ENCODE measurements at regions not wholly inside any gene's neighbourhood (a gene's known extent, or its start where the extent isn't known, plus 50 kb on each side); places are given as distances from the start of the nearest gene placed in this dataset.

- ATAC-seq (no peak), DNase-seq (ENCODE audit: low spot score in 2 of 2) (no peak)
- no peak overlapping the region for H3K4me3 Mint-ChIP-seq
- no peaks in the 10 kb centered on the region for H3K36me3 Mint-ChIP-seq
- peaks cover 24% of the 10 kb centered on the region for H3K9me3 Mint-ChIP-seq
- H3K27ac Mint-ChIP-seq, result no peak overlapping the region
- no peaks in the 10 kb centered on the region for H3K4me1 Mint-ChIP-seq
These were observed 768.9 kb upstream of the KLHL29 start for GRCh38 chr2:22616031-22616430.

- no peaks in the 10 kb centered on the region for H3K36me3 Mint-ChIP-seq
- no peak for ATAC-seq
- no peak overlapping the region for H3K27ac Mint-ChIP-seq
- H3K9me3 Mint-ChIP-seq, result peaks cover 22% of the 10 kb centered on the region
- DNase-seq (ENCODE audit: low spot score in 2 of 2), result no peak
- H3K4me3 Mint-ChIP-seq, result no peak overlapping the region
- no peaks in the 10 kb centered on the region for H3K4me1 Mint-ChIP-seq
These were observed 761.4 kb upstream of the KLHL29 start for GRCh38 chr2:22623620-22624019.

GRCh38 chr2:22626621-22627020, 758.4 kb upstream of the KLHL29 start:
- no peak overlapping the region for H3K4me3 Mint-ChIP-seq
- H3K4me1 Mint-ChIP-seq, result no peaks in the 10 kb centered on the region
- no peak for DNase-seq (ENCODE audit: low spot score in 2 of 2)
- ATAC-seq, result no peak
- peaks cover 25% of the 10 kb centered on the region for H3K9me3 Mint-ChIP-seq
- H3K27ac Mint-ChIP-seq, result no peak overlapping the region
- no peaks in the 10 kb centered on the region for H3K36me3 Mint-ChIP-seq

- Mint-ChIP-seq H3K4me3 (no peak overlapping the region), H3K27ac (no peak overlapping the region), H3K36me3 (no peaks in the 10 kb centered on the region), H3K4me1 (no peaks in the 10 kb centered on the region), H3K9me3 (peaks cover 26% of the 10 kb centered on the region)
- DNase-seq (ENCODE audit: low spot score in 2 of 2) (no peak), ATAC-seq (no peak)
These were observed 756.8 kb upstream of the KLHL29 start for GRCh38 chr2:22628221-22628620.

- H3K9me3 Mint-ChIP-seq, result peaks cover 26% of the 10 kb centered on the region
- no peak for DNase-seq (ENCODE audit: low spot score in 2 of 2)
- H3K36me3 Mint-ChIP-seq, result no peaks in the 10 kb centered on the region
- no peak overlapping the region for H3K27ac Mint-ChIP-seq
- no peak overlapping the region for H3K4me3 Mint-ChIP-seq
- ATAC-seq, result no peak
- H3K4me1 Mint-ChIP-seq, result no peaks in the 10 kb centered on the region
These were observed 756.1 kb upstream of the KLHL29 start for GRCh38 chr2:22628906-22629305.

- H3K36me3 Mint-ChIP-seq, result no peaks in the 10 kb centered on the region
- H3K4me3 Mint-ChIP-seq, result no peak overlapping the region
- H3K4me1 Mint-ChIP-seq, result no peaks in the 10 kb centered on the region
These were observed 750.8 kb upstream of the KLHL29 start for GRCh38 chr2:22634167-22634566.

GRCh38 chr2:22656426-22656825, 728.6 kb upstream of the KLHL29 start:
- Mint-ChIP-seq H3K4me3 (no peak overlapping the region), H3K9me3 (peaks cover 18% of the 10 kb centered on the region), H3K27ac (no peak overlapping the region), H3K36me3 (no peaks in the 10 kb centered on the region), H3K4me1 (no peaks in the 10 kb centered on the region)
- ATAC-seq (no peak), DNase-seq (ENCODE audit: low spot score in 2 of 2) (no peak)

More at GRCh38 chr2:22634167-22634566, 750.8 kb upstream of the KLHL29 start:
- DNase-seq (ENCODE audit: low spot score in 2 of 2) (no peak), ATAC-seq (no peak)
- Mint-ChIP-seq H3K9me3 (peaks cover 14% of the 10 kb centered on the region), H3K27ac (no peak overlapping the region)

- H3K27ac Mint-ChIP-seq, result no peak overlapping the region
- no peaks in the 10 kb centered on the region for H3K36me3 Mint-ChIP-seq
- peaks cover 11% of the 10 kb centered on the region for H3K9me3 Mint-ChIP-seq
- DNase-seq (ENCODE audit: low spot score in 2 of 2), result no peak
- ATAC-seq, result no peak
- no peak overlapping the region for H3K4me3 Mint-ChIP-seq
- no peaks in the 10 kb centered on the region for H3K4me1 Mint-ChIP-seq
These were observed 711.5 kb upstream of the KLHL29 start for GRCh38 chr2:22673529-22673928.

GRCh38 chr2:22683914-22684313, 701.1 kb upstream of the KLHL29 start:
- DNase-seq (ENCODE audit: low spot score in 2 of 2) (no peak), ATAC-seq (no peak)
- Mint-ChIP-seq H3K4me3 (no peak overlapping the region), H3K9me3 (peaks cover 8% of the 10 kb centered on the region), H3K4me1 (no peaks in the 10 kb centered on the region), H3K27ac (no peak overlapping the region), H3K36me3 (no peaks in the 10 kb centered on the region)

GRCh38 chr2:22690096-22690495, 694.9 kb upstream of the KLHL29 start:
- Mint-ChIP-seq H3K36me3 (no peaks in the 10 kb centered on the region), H3K4me1 (no peaks in the 10 kb centered on the region)
- ATAC-seq, result no peak

GRCh38 chr2:22691666-22692065, 693.3 kb upstream of the KLHL29 start:
- Mint-ChIP-seq H3K36me3 (no peaks in the 10 kb centered on the region), H3K27ac (no peak overlapping the region), H3K9me3 (peaks cover 18% of the 10 kb centered on the region), H3K4me3 (no peak overlapping the region), H3K4me1 (no peaks in the 10 kb centered on the region)
- ATAC-seq, result no peak
- DNase-seq (ENCODE audit: low spot score in 2 of 2), result no peak

More at GRCh38 chr2:22690096-22690495, 694.9 kb upstream of the KLHL29 start:
- H3K9me3 Mint-ChIP-seq, result peaks cover 20% of the 10 kb centered on the region
- DNase-seq (ENCODE audit: low spot score in 2 of 2), result no peak
- H3K4me3 Mint-ChIP-seq, result no peak overlapping the region
- no peak overlapping the region for H3K27ac Mint-ChIP-seq

- H3K4me1 Mint-ChIP-seq, result no peaks in the 10 kb centered on the region
- no peak for DNase-seq (ENCODE audit: low spot score in 2 of 2)
- H3K4me3 Mint-ChIP-seq, result no peak overlapping the region
These were observed 692.2 kb upstream of the KLHL29 start for GRCh38 chr2:22692746-22693145.

GRCh38 chr2:22694300-22694699, 690.7 kb upstream of the KLHL29 start:
- ATAC-seq (no peak), DNase-seq (ENCODE audit: low spot score in 2 of 2) (no peak)
- Mint-ChIP-seq H3K4me1 (no peaks in the 10 kb centered on the region), H3K27ac (no peak overlapping the region), H3K9me3 (peaks cover 12% of the 10 kb centered on the region), H3K36me3 (no peaks in the 10 kb centered on the region), H3K4me3 (no peak overlapping the region)

More at GRCh38 chr2:22692746-22693145, 692.2 kb upstream of the KLHL29 start:
- peaks cover 15% of the 10 kb centered on the region for H3K9me3 Mint-ChIP-seq
- no peaks in the 10 kb centered on the region for H3K36me3 Mint-ChIP-seq
- no peak overlapping the region for H3K27ac Mint-ChIP-seq
- no peak for ATAC-seq

- Mint-ChIP-seq H3K36me3 (no peaks in the 10 kb centered on the region), H3K4me3 (no peak overlapping the region), H3K9me3 (peaks cover 12% of the 10 kb centered on the region), H3K27ac (no peak overlapping the region), H3K4me1 (no peaks in the 10 kb centered on the region)
- DNase-seq (ENCODE audit: low spot score in 2 of 2), result no peak
- no peak for ATAC-seq
These were observed 690.1 kb upstream of the KLHL29 start for GRCh38 chr2:22694856-22695255.

GRCh38 chr2:22697054-22697788, 687.8 kb upstream of the KLHL29 start:
- H3K4me1 Mint-ChIP-seq, result no peaks in the 10 kb centered on the region
- H3K9me3 Mint-ChIP-seq, result peaks cover 10% of the 10 kb centered on the region
- no peak for ATAC-seq
- no peak overlapping the region for H3K4me3 Mint-ChIP-seq
- DNase-seq (ENCODE audit: low spot score in 2 of 2), result no peak
- no peaks in the 10 kb centered on the region for H3K36me3 Mint-ChIP-seq
- H3K27ac Mint-ChIP-seq, result no peak overlapping the region

GRCh38 chr2:22701561-22702160, 683.3 kb upstream of the KLHL29 start:
- H3K4me3 Mint-ChIP-seq, result no peak overlapping the region
- no peaks in the 10 kb centered on the region for H3K4me1 Mint-ChIP-seq
- ATAC-seq (no peak), DNase-seq (ENCODE audit: low spot score in 2 of 2) (no peak)
- H3K36me3 Mint-ChIP-seq, result no peaks in the 10 kb centered on the region
- peaks cover 8% of the 10 kb centered on the region for H3K9me3 Mint-ChIP-seq
- no peak overlapping the region for H3K27ac Mint-ChIP-seq
